GM19043 (cell line): ENCODE measurements at regions not wholly inside any gene's neighbourhood (a gene's known extent, or its start where the extent isn't known, plus 50 kb on each side); places are given as distances from the start of the nearest gene placed in this dataset.

Experiments
- ATAC-seq: cut with Tn5 transposase; IDR thresholded peaks from one replicate; pipeline ENCODE4 v1.9.1; 2021; ENCODE audit warnings: low read depth; ENCODE audit not compliant: unreplicated experiment

DNA sequence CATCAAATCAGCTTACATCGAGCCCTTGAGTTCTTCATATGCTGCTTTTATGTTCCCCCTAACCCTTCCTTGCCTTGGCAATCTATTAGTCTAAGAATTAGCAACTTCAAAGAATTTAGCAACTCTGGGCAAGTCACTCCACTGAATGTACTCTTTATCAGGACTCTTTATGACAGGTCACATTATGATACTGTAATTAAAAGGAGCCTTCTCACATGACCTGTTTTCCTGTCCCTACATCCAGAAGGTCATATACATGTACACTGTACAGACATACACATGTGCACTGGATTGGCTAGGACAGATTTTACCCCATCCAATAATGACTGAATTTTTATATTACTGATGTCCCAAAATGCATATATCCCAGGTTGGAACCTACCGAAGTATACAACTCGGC, 463.1 kb downstream of the SHQ1 start:
- no peak for ATAC-seq

DNA sequence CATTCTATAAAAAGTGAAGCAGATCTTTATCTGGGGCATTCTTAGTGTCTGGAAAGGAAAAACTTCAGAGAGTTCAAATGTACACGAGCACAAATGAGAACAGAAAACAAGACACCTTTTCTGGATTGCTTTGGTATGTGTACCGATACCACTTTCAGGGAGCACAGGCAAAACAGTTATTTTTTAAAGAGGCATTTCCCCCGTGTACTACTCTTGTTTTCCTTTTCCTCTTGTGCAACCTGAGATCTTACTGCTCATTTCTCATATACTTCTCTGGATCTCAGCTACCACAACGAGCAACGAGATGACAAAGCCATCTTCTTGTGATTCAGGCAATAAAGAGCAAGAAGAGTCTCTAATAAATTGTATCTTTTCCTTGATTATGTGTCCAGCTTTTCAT, 463.6 kb downstream of the SHQ1 start:
- ATAC-seq: no peak

GRCh38 chr3:72383883-72384282, 464.4 kb downstream of the SHQ1 start:
- no peak for ATAC-seq

DNA sequence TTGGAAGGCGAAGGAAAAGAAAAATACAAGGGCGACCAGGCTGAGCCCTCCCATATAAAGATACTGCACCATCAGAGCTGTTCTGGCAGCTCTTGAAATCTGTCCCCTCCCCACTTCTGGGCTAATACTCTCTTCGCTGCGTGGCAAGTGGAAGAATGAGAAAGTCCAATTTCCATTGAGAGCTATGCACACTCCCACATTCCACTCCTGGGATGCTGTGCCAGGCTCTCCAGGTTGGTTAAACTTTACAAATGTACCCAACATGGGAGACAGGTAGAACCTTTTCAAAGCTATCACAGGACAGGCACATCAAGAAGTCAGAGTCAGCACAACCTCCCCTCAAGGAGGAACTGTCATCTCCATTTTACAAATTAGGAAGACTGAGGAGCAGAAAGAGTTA, 465.0 kb downstream of the SHQ1 start:
- ATAC-seq: no peak

- ATAC-seq: no peak
Measured at GRCh38 chr3:72382460-72382859, 465.8 kb downstream of the SHQ1 start.

- ATAC-seq: no peak
Measured at GRCh38 chr3:72381584-72381983, 466.7 kb downstream of the SHQ1 start.

DNA sequence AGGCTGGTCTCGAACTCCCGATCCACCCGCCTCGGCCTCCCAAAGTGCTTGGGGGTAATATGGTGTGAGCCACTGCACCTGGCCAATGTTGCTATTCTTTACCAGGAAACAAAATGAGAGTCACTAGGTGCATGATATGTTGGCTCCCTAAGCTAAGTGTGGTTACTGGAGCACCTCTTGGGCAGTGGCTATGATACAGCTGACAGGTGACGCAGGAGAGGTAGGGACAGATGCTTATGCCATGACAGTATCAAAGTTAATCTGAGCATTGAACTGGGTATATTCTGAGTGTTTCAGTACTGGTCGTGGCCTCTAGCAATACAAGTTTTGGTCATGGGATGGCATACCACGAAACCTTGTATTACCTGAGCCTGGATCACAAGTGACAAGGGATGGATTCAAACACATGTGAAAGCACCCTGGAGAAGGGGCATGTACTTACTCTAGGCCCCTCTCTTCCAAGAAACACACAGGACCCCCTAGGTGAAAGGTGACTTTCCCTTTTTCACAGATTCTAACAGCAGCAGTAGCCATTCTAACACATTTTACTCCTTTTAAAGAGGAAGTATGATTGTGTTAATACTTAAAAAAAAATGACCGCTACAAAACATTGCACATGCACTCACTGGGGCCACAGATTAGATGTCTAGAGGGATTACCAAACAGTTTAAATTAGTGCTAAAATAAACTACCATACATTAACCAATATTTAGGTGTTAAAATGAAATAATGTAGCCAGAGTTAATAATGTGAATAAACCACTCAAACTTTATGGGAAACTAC, 467.3 kb downstream of the SHQ1 start:
- ATAC-seq: no peak

DNA sequence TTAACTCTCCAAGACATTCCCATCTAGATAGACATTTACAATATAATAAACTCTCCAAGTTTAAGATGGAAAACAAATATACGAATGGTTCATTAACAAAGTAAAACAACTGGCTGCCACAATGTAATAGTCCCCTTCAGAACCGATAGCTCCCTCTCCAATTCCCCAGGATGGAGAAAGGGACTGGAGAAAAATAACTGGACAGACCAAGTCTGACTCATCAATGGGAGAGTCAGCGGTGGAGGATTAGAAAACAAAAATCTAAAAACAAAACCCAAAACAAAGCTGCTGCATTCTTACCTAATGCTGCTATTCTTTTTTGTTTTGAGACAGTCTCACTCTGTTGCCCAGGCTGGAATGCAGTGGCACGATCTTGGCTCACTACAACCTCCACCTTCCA, 468.1 kb downstream of the SHQ1 start:
- ATAC-seq: no peak

DNA sequence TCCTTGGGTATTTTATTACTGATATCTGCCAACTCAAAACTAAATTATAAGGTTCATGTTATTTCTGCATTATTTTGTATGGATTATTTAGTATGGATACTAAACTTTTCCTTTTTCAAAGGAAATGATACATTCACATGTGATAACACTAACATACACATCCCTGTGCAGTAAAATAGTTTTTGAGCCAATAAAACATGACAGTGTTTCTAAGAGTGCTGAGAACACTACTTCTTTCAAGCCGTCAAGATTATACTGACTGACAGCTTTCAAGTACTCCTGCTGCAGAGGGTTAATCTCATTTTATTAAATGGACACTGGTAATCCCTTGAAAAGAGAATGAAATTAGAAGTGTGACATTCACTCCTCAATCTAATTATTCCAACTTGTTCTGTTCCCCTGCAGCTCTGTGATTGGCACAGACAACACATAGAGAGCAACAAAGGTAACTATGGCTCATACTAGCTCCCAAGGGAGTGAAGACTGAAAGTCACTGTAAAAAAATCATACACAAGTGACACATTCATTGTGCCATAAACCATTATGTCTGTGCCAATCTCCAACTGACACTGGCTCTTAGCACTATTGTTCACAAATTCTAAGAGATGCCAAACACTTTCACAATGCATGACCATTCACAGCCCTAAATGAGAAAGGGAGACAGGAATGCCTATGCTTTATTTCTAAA, 468.6 kb downstream of the SHQ1 start:
- ATAC-seq: no peak

- ATAC-seq: no peak
Measured at GRCh38 chr3:72378287-72378686, 470.0 kb downstream of the SHQ1 start.

DNA sequence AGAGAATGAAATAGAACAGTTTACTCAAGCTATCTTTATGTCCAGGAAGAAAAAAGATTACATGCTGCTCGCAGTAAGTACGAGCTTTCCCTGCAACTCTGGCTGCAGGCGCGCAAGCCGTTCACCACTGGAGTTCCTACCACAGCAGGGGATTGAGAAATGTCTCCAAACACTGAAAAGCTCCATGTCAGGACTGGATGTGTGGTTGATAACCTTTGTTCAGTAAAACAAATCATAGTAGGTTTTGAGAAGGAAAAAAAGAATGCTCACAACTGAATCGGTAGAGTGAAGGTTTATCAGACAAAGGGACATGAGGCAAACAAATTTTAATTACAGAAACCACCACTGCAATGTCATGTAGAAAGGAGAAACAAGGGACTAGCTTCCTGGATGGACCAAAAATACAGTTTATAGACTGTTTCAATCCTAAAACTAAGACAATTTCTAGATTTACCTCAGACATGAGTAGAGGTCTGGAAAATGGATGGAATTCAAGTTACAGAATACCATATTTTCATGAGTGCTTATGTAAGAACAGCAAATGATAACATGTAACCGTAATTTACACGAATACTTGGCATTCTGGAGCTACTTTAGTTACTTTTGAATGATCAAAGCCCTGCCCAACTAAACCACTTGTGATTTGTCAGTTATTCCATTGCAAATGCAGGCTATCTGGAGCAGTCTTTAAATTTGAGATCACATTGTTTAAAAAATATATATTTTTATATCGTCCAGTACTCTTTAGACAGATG, 471.1 kb downstream of the SHQ1 start:
- ATAC-seq: no peak

DNA sequence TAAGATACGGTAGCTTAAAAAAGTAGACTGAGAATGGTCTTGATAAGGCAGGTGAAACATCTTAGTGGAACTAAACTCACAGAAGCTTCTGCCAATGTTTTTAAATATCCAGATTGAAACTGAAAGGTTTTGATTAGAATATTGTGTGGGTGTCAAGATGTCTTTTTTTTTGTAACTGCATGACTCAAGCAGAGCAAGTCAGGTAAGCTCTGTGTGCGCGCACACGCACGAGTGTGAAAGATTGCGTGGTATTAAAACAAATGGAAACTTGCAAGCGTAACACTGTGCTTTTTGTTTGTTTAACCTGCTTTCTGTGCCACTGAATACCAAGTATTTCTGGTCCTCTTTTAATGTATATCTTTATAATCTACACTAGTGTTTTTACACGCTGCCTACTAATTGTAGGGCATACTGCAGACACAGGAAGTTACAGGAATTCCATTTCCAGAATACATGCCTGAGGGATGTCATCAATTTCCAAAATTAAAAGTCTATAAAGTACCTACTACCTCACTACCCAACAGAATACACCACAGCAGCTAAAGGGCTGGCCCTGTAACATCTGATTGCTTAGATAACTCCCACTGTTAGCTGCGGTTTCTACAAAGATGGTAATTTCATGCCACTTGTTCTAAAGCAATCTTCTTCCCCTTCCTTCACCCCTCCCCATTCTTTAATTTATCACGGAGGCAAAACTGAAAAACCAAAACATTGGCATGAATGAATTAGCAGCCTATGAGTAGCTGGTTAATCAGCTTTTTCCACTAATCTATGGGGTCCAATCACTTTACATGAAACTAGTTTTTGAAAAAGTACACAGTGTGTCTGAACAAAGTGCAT, 472.8 kb downstream of the SHQ1 start:
- ATAC-seq: no peak

DNA sequence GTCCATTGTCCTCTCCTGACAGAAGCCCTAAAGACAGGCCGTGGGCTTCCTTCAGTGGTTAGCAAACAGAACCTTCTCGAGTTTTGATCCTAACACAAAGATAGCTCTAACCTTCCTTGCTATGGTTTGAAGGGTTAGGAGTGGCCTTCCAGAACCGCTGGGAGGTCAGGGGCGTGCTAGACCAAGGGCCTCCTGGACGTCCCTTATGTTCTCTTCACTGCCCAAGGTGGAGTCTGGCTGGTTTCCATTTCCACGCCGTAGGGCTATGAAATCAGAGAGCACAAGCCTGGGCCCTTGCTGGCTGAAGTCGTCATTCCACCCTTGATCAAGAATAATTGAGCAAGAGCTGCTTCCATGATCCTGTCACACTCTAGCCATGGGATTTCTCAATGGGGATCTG, 475.1 kb downstream of the SHQ1 start:
- ATAC-seq: no peak

DNA sequence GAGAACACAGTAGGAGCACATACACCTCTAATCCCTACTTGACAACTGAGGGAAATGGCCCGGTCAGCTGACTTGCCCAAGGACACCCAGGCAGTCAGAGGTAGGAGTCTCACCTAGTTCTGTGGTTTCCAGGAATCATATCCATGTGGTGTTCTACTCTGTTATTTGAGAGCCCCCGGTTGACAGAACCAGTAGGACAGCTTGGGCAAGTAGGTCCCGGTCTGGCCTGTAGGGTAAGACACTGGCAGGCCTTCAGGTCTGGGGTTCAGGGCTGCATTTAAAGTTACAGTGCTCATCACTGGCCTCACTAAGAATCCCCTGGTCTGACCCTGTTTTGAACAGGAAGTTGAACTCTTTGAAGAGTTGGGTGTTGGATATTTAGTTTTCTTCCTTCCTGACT, 476.1 kb downstream of the SHQ1 start:
- no peak for ATAC-seq

- no peak for ATAC-seq
Measured at GRCh38 chr3:72371431-72371830, 476.8 kb downstream of the SHQ1 start.

- ATAC-seq: no peak
Measured at GRCh38 chr3:72370947-72371346, 477.3 kb downstream of the SHQ1 start.

DNA sequence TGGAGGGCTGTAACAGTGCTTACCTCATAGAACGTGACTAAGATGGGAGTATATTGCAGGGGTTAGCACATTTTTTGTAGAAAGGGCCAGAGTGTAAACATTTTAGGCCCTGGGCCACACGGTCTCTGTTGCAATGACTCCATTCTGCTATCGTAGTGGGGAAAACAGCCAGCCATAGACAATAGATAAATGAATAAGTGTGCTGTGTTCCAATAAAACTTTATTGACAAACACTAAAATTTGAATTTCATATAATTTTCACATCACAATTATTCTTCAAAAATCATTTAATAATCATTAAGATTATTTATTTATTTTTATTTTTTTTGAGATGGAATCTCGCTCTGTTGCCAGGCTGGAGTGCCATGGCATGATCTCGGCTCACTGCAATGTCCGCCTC, 478.6 kb downstream of the SHQ1 start:
- ATAC-seq: no peak

GRCh38 chr3:72368331-72368975, 479.8 kb downstream of the SHQ1 start:
- ATAC-seq: no peak

DNA sequence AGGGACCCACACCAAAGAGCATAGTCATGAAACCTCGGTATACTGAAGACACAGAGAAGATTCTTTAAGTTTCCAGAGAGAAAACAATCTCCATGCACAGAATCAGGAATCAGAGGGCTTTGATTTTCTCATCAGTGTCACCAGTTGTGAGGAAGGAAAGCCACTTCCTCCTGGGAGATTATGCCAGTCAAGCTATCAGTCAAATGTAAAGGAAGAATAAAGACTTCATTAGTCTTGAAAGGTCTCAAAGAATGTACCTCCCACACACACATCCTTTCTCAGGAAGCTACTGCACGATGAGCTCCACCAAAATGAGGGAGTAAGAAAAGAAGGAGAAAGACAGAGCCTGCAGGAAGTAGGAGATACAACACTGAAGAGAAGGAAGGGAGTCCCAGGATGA, 486.3 kb downstream of the SHQ1 start:
- no peak for ATAC-seq

DNA sequence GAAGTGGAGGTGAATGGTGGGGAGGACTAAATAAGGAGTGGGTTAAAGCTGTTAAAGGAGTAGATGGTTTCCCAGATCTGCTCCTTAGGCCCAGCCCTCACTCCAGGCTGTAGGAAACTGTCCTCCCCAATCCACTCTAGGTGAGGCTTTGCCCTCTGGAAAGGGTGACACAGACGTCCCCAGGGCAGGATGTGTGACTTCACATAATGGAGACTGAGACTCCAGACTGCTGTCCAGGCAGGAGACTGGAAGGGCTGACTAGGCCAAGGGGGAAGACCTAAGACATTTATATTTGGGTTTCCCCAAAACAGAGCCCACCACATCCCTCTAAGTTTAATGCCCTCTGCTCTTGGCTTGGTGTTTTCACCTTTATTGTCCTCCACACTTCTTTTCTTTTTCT, 488.5 kb downstream of the SHQ1 start:
- no peak for ATAC-seq
